ENCODE measurements at regions not wholly inside any gene's neighbourhood (a gene's known extent, or its start where the extent isn't known, plus 50 kb on each side); places are given as distances from the start of the nearest gene placed in this dataset.

GRCh38 chrX:113954297-113954696 lies 629.6 kb upstream of the HTR2C start:
- H3K27ac Mint-ChIP-seq: no peak overlapping the region
- H3K9me3 Mint-ChIP-seq: no peaks in the 10 kb centered on the region
- H3K4me1 Mint-ChIP-seq (ENCODE audit: low read depth): no peaks in the 10 kb centered on the region
- H3K27me3 Mint-ChIP-seq: no peaks in the 10 kb centered on the region
- no peaks in the 10 kb centered on the region for H3K36me3 Mint-ChIP-seq (ENCODE audit: low read depth)
- H3K4me3 Mint-ChIP-seq: no peak overlapping the region

GRCh38 chrX:113950081-113950678 lies 633.7 kb upstream of the HTR2C start:
- Mint-ChIP-seq H3K36me3 (ENCODE audit: low read depth) (no peaks in the 10 kb centered on the region), H3K9me3 (no peaks in the 10 kb centered on the region), H3K27ac (no peak overlapping the region), H3K27me3 (no peaks in the 10 kb centered on the region), H3K4me1 (ENCODE audit: low read depth) (no peaks in the 10 kb centered on the region), H3K4me3 (no peak overlapping the region)

- Mint-ChIP-seq H3K4me3 (no peak overlapping the region), H3K27ac (no peak overlapping the region), H3K36me3 (ENCODE audit: low read depth) (no peaks in the 10 kb centered on the region), H3K4me1 (ENCODE audit: low read depth) (no peaks in the 10 kb centered on the region), H3K27me3 (no peaks in the 10 kb centered on the region), H3K9me3 (no peaks in the 10 kb centered on the region)
Observed at GRCh38 chrX:113947548-113947947, 636.3 kb upstream of the HTR2C start.

GRCh38 chrX:113935518-113935917 lies 648.4 kb upstream of the HTR2C start:
- Mint-ChIP-seq H3K4me1 (ENCODE audit: low read depth) (no peaks in the 10 kb centered on the region), H3K27ac (no peak overlapping the region), H3K4me3 (no peak overlapping the region), H3K27me3 (no peaks in the 10 kb centered on the region), H3K36me3 (ENCODE audit: low read depth) (no peaks in the 10 kb centered on the region), H3K9me3 (no peaks in the 10 kb centered on the region)

- no peaks in the 10 kb centered on the region for H3K36me3 Mint-ChIP-seq (ENCODE audit: low read depth)
- no peaks in the 10 kb centered on the region for H3K9me3 Mint-ChIP-seq
- no peaks in the 10 kb centered on the region for H3K4me1 Mint-ChIP-seq (ENCODE audit: low read depth)
- no peak overlapping the region for H3K4me3 Mint-ChIP-seq
- H3K27ac Mint-ChIP-seq: no peak overlapping the region
- H3K27me3 Mint-ChIP-seq: no peaks in the 10 kb centered on the region
Observed at GRCh38 chrX:113933931-113934330, 650.0 kb upstream of the HTR2C start.

GRCh38 chrX:113929004-113929403 lies 654.9 kb upstream of the HTR2C start:
- no peak overlapping the region for H3K27ac Mint-ChIP-seq
- no peak overlapping the region for H3K4me3 Mint-ChIP-seq
- H3K9me3 Mint-ChIP-seq: no peaks in the 10 kb centered on the region
- no peaks in the 10 kb centered on the region for H3K4me1 Mint-ChIP-seq (ENCODE audit: low read depth)
- no peaks in the 10 kb centered on the region for H3K27me3 Mint-ChIP-seq
- no peaks in the 10 kb centered on the region for H3K36me3 Mint-ChIP-seq (ENCODE audit: low read depth)

- H3K9me3 Mint-ChIP-seq: no peaks in the 10 kb centered on the region
- no peaks in the 10 kb centered on the region for H3K4me1 Mint-ChIP-seq (ENCODE audit: low read depth)
- H3K27me3 Mint-ChIP-seq: no peaks in the 10 kb centered on the region
- H3K36me3 Mint-ChIP-seq (ENCODE audit: low read depth): no peaks in the 10 kb centered on the region
- no peak overlapping the region for H3K4me3 Mint-ChIP-seq
- H3K27ac Mint-ChIP-seq: no peak overlapping the region
Observed at GRCh38 chrX:113920661-113921060, 663.2 kb upstream of the HTR2C start.

GRCh38 chrX:113919387-113919786 lies 664.5 kb upstream of the HTR2C start:
- Mint-ChIP-seq H3K4me1 (ENCODE audit: low read depth) (no peaks in the 10 kb centered on the region), H3K9me3 (no peaks in the 10 kb centered on the region), H3K4me3 (no peak overlapping the region), H3K27me3 (no peaks in the 10 kb centered on the region), H3K27ac (no peak overlapping the region), H3K36me3 (ENCODE audit: low read depth) (no peaks in the 10 kb centered on the region)

- H3K36me3 Mint-ChIP-seq (ENCODE audit: low read depth): no peaks in the 10 kb centered on the region
- H3K27ac Mint-ChIP-seq: no peak overlapping the region
- no peaks in the 10 kb centered on the region for H3K27me3 Mint-ChIP-seq
- H3K9me3 Mint-ChIP-seq: peaks cover 3% of the 10 kb centered on the region
- H3K4me1 Mint-ChIP-seq (ENCODE audit: low read depth): no peaks in the 10 kb centered on the region
- H3K4me3 Mint-ChIP-seq: no peak overlapping the region
Observed at GRCh38 chrX:113906168-113906567, 677.7 kb upstream of the HTR2C start.

GRCh38 chrX:113892891-113893290 lies 691.0 kb upstream of the HTR2C start:
- Mint-ChIP-seq H3K36me3 (ENCODE audit: low read depth) (no peaks in the 10 kb centered on the region), H3K27me3 (no peaks in the 10 kb centered on the region), H3K9me3 (peaks cover 11% of the 10 kb centered on the region), H3K4me3 (no peak overlapping the region), H3K27ac (no peak overlapping the region), H3K4me1 (ENCODE audit: low read depth) (no peaks in the 10 kb centered on the region)

GRCh38 chrX:113892401-113892800 lies 691.5 kb upstream of the HTR2C start:
- Mint-ChIP-seq H3K4me3 (no peak overlapping the region), H3K27me3 (no peaks in the 10 kb centered on the region), H3K4me1 (ENCODE audit: low read depth) (no peaks in the 10 kb centered on the region), H3K9me3 (peaks cover 11% of the 10 kb centered on the region), H3K36me3 (ENCODE audit: low read depth) (no peaks in the 10 kb centered on the region), H3K27ac (no peak overlapping the region)

GRCh38 chrX:113873056-113873455 lies 710.8 kb upstream of the HTR2C start:
- Mint-ChIP-seq H3K27ac (no peak overlapping the region), H3K27me3 (no peaks in the 10 kb centered on the region), H3K4me1 (ENCODE audit: low read depth) (no peaks in the 10 kb centered on the region), H3K4me3 (no peak overlapping the region), H3K9me3 (no peaks in the 10 kb centered on the region), H3K36me3 (ENCODE audit: low read depth) (no peaks in the 10 kb centered on the region)

- Mint-ChIP-seq H3K27me3 (no peaks in the 10 kb centered on the region), H3K4me3 (no peak overlapping the region), H3K36me3 (ENCODE audit: low read depth) (no peaks in the 10 kb centered on the region), H3K27ac (no peak overlapping the region), H3K9me3 (no peaks in the 10 kb centered on the region), H3K4me1 (ENCODE audit: low read depth) (no peaks in the 10 kb centered on the region)
Observed at GRCh38 chrX:113868711-113869110, 715.2 kb upstream of the HTR2C start.

- H3K4me3 Mint-ChIP-seq: peak overlapping the region; percentile 5
- no peak overlapping the region for H3K27ac Mint-ChIP-seq
- H3K4me1 Mint-ChIP-seq (ENCODE audit: low read depth): no peaks in the 10 kb centered on the region
- H3K27me3 Mint-ChIP-seq: no peaks in the 10 kb centered on the region
- H3K9me3 Mint-ChIP-seq: no peaks in the 10 kb centered on the region
- H3K36me3 Mint-ChIP-seq (ENCODE audit: low read depth): no peaks in the 10 kb centered on the region
Observed at GRCh38 chrX:113868177-113868576, 715.7 kb upstream of the HTR2C start.

- Mint-ChIP-seq H3K4me3 (no peak overlapping the region), H3K36me3 (ENCODE audit: low read depth) (no peaks in the 10 kb centered on the region), H3K27ac (no peak overlapping the region), H3K9me3 (no peaks in the 10 kb centered on the region), H3K27me3 (no peaks in the 10 kb centered on the region), H3K4me1 (ENCODE audit: low read depth) (no peaks in the 10 kb centered on the region)
Observed at GRCh38 chrX:113849408-113849807, 734.5 kb upstream of the HTR2C start.

All from stimulated activated naive CD8-positive, alpha-beta T cell treated with anti-CD3 and anti-CD28 coated beads, Interleukin-15, Interleukin-2, amounts not matched to agents 100 ng/mL and 50 ng/mL, for 24 hours (primary cell).